ENCODE measurements at regions not wholly inside any gene's neighbourhood (a gene's known extent, or its start where the extent isn't known, plus 50 kb on each side); places are given as distances from the start of the nearest gene placed in this dataset.

DNA sequence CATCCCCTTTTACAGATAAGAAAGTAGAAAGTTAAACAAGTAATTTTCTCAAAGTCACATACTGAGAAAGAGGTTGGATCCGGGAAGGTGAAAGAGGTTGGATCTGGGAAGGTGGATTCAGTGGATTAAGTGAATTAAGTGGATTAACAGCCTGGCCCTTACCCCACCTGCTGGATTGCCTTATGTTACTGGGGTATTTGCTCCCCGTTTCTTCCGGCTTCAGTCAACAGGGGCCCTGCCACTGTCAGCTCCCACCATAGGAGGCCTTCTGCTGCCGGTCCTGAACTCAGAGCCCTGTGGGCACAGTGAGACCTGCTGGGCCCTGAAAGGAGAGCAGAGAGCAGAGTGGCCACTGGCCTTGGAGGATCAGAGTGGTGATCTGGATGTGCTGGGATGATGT lies 113.2 kb downstream of the VAPA start:
- TF ChIP-seq POLR2AphosphoS5 (IDR thresholded peaks at IDR 0.05): no peak
- TF ChIP-seq, protein P1, sequence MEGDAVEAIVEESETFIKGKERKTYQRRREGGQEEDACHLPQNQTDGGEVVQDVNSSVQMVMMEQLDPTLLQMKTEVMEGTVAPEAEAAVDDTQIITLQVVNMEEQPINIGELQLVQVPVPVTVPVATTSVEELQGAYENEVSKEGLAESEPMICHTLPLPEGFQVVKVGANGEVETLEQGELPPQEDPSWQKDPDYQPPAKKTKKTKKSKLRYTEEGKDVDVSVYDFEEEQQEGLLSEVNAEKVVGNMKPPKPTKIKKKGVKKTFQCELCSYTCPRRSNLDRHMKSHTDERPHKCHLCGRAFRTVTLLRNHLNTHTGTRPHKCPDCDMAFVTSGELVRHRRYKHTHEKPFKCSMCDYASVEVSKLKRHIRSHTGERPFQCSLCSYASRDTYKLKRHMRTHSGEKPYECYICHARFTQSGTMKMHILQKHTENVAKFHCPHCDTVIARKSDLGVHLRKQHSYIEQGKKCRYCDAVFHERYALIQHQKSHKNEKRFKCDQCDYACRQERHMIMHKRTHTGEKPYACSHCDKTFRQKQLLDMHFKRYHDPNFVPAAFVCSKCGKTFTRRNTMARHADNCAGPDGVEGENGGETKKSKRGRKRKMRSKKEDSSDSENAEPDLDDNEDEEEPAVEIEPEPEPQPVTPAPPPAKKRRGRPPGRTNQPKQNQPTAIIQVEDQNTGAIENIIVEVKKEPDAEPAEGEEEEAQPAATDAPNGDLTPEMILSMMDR (IDR thresholded peaks at IDR 0.05): no peak
- no peak for TF ChIP-seq POLR2A (IDR thresholded peaks at IDR 0.05)
